Lower lobe of right lung (tissue), 2 donors: ENCODE measurements at regions not wholly inside any gene's neighbourhood (a gene's known extent, or its start where the extent isn't known, plus 50 kb on each side); places are given as distances from the start of the nearest gene placed in this dataset.

Experiments used
- ATAC-seq, 2 donors: fragments of 200-7000 bp; cut with Tn5 transposase; one replicate each; pipeline ENCODE4 v1.9.1; 2020 to 2022; ENCODE audit warnings: mild to moderate bottlenecking in 2 of 2, moderate library complexity in 2 of 2
- DNase-seq: peaks from one replicate; pipeline ENCODE4 v3.0.0-alpha.2; 2020
- H3K27ac ChIP-seq: fragments of 200-600 bp; one replicate; pipeline ENCODE4 v1.8.0; 2022
- H3K27me3 ChIP-seq: fragments of 200-600 bp; one replicate; pipeline ENCODE4 v1.8.0; 2022; ENCODE audit warnings: low read depth
- H3K36me3 ChIP-seq: fragments of 200-600 bp; one replicate; pipeline ENCODE4 v1.8.0; 2022; ENCODE audit warnings: mild to moderate bottlenecking
- H3K4me1 ChIP-seq: fragments of 200-600 bp; one replicate; pipeline ENCODE4 v1.8.0; 2022
- H3K4me3 ChIP-seq: fragments of 200-600 bp; one replicate; pipeline ENCODE4 v1.8.0; 2022; ENCODE audit warnings: mild to moderate bottlenecking
- H3K9me3 ChIP-seq: fragments of 200-600 bp; one replicate; pipeline ENCODE4 v1.8.0; 2022
- CTCF ChIP-seq: fragments of 200-600 bp; IDR thresholded peaks from one replicate; pipeline ENCODE4 v1.8.0; 2022; ENCODE audit warnings: antibody characterized with exemption, mild to moderate bottlenecking
- intact Hi-C: fragments of 100-400 bp; cut with DNase I; formaldehyde crosslinking; loops from one replicate; pipeline ENCODE4 v1.11.0; 2022
- donor health status: DM: no; HTN: yes; CAD: no; lungs with severe emphysema.

GRCh38 chr3:96294143-96294542 is 520.3 kb upstream of the EPHA6 start:
- ATAC-seq (no peak), DNase-seq (no peak)
- intact Hi-C loops: no loop called here
- Histone ChIP-seq H3K9me3 (no peaks in the 10 kb centered on the region), H3K4me3 (no peak overlapping the region), H3K27ac (no peak overlapping the region), H3K27me3 (no peaks in the 10 kb centered on the region), H3K4me1 (no peaks in the 10 kb centered on the region), H3K36me3 (no peaks in the 10 kb centered on the region)
- no peak for TF ChIP-seq CTCF

- Histone ChIP-seq H3K9me3 (no peaks in the 10 kb centered on the region), H3K27me3 (no peaks in the 10 kb centered on the region), H3K4me3 (no peak overlapping the region), H3K4me1 (no peaks in the 10 kb centered on the region), H3K36me3 (no peaks in the 10 kb centered on the region), H3K27ac (no peak overlapping the region)
- ATAC-seq: no peak
- no peak for TF ChIP-seq CTCF
- intact Hi-C loops: no loop called here
- DNase-seq: no peak
Measured at GRCh38 chr3:96300743-96301142, 513.7 kb upstream of the EPHA6 start.

GRCh38 chr3:96319166-96319565 is 495.2 kb upstream of the EPHA6 start:
- no peak for TF ChIP-seq CTCF
- Histone ChIP-seq H3K4me1 (no peaks in the 10 kb centered on the region), H3K36me3 (no peaks in the 10 kb centered on the region), H3K27me3 (no peaks in the 10 kb centered on the region), H3K4me3 (no peak overlapping the region), H3K9me3 (no peaks in the 10 kb centered on the region), H3K27ac (no peak overlapping the region)
- ATAC-seq (no peak), DNase-seq (no peak)
- intact Hi-C loops: no loop called here

- ATAC-seq (no peak), DNase-seq (no peak)
- intact Hi-C loops: no loop called here
- no peaks in the 10 kb centered on the region for H3K9me3 ChIP-seq
- no peaks in the 10 kb centered on the region for H3K36me3 ChIP-seq
- no peaks in the 10 kb centered on the region for H3K27me3 ChIP-seq
- H3K27ac ChIP-seq: no peak overlapping the region
- H3K4me1 ChIP-seq: no peaks in the 10 kb centered on the region
- TF ChIP-seq CTCF: no peak
- H3K4me3 ChIP-seq: no peak overlapping the region
Measured at GRCh38 chr3:96324087-96324486, 490.3 kb upstream of the EPHA6 start.

GRCh38 chr3:96330795-96331194 is 483.6 kb upstream of the EPHA6 start:
- Histone ChIP-seq H3K4me3 (no peak overlapping the region), H3K27ac (no peak overlapping the region), H3K9me3 (no peaks in the 10 kb centered on the region), H3K36me3 (no peaks in the 10 kb centered on the region), H3K27me3 (no peaks in the 10 kb centered on the region), H3K4me1 (no peaks in the 10 kb centered on the region)
- no peak for ATAC-seq
- intact Hi-C loops: no loop called here
- DNase-seq: no peak
- TF ChIP-seq CTCF: no peak

- ATAC-seq (no peak), DNase-seq (no peak)
- Histone ChIP-seq H3K4me1 (no peaks in the 10 kb centered on the region), H3K27me3 (no peaks in the 10 kb centered on the region), H3K4me3 (no peak overlapping the region), H3K9me3 (no peaks in the 10 kb centered on the region), H3K36me3 (no peaks in the 10 kb centered on the region), H3K27ac (no peak overlapping the region)
- no peak for TF ChIP-seq CTCF
- intact Hi-C loops: no loop called here
Measured at GRCh38 chr3:96331341-96331740, 483.1 kb upstream of the EPHA6 start.
